ENCODE measurements at regions not wholly inside any gene's neighbourhood (a gene's known extent, or its start where the extent isn't known, plus 50 kb on each side); places are given as distances from the start of the nearest gene placed in this dataset.

DNA sequence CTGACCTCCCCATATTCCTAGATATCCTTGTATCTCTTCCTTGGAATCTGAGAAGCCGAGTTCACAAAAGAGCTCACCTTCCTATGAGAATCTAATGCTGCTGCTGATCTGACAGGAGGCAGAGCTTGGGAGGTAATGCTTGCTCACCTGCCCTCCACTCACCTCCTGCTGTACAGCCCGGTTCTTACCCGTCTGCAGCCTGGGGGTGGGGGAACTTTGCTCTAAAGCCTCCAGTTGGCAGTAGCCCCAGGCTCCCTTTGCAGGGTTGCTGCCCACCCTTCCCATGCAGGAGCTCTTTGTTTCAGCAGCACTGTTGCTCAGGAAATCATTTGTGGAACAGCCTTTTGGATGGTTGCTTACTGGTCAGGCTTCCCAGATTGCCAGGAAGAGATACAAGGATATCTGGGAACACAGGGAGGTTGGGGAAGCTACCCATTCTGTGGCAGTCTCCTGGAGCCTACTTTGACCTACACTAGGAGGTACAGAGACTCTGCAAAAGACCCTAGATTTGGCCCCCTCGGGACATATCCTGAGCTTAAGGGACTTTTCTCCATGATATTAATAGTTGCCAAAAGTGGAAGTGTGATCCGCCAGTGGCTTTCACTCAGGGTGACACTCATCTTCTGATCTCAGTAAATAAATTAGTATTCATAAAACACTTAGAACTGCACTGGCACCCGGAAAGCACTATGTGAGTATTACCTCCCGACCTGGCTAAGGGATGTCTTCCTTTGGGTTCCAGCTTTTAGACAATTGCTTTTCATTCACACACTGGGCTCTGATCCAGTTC lies 363.7 kb upstream of the PODXL start:
- DNase-seq (no peak), ATAC-seq (ENCODE audit: low read depth) (no peak)
- Histone ChIP-seq H3K27ac (ENCODE audit: insufficient read depth, low read length) (no peak overlapping the region), H4K91ac (ENCODE audit: insufficient read depth, low read depth, low read length) (no peak overlapping the region), H3K27me3 (ENCODE audit: control insufficient read depth, insufficient read depth, low read length) (no peaks in the 10 kb centered on the region), H4K8ac (ENCODE audit: low read depth in 2 of 2, low read length in 2 of 2) (no peak overlapping the region), H2BK5ac (ENCODE audit: low read depth, low read length, poor library complexity, severe bottlenecking) (no peak overlapping the region), H3K9me3 (ENCODE audit: control insufficient read depth, insufficient read depth, low read length) (no peaks in the 10 kb centered on the region), H3K14ac (replicated peaks; ENCODE audit: low read depth, low read length) (no peak overlapping the region), H3K36me3 (ENCODE audit: control insufficient read depth, insufficient read depth, low read length) (no peaks in the 10 kb centered on the region), H2BK20ac (ENCODE audit: low read depth, low read length) (no peak overlapping the region), H2AFZ (replicated peaks; ENCODE audit: low read length, poor library complexity) (no peak overlapping the region), H2AK5ac (ENCODE audit: low read depth, low read length) (no peak overlapping the region), H3K4me1 (ENCODE audit: control insufficient read depth, insufficient read depth, low read length) (no peaks in the 10 kb centered on the region), H3K4ac (ENCODE audit: low read depth, low read length) (no peak overlapping the region), H3K9me1 (ENCODE audit: insufficient read depth, low read length) (no peaks in the 10 kb centered on the region), H3K4me3 (ENCODE audit: insufficient read depth, low read depth, low read length) (no peak overlapping the region), H3K9ac (ENCODE audit: low read depth, low read length) (no peak overlapping the region), H2BK15ac (ENCODE audit: low read depth, low read length) (no peak overlapping the region), H2AK9ac (replicated peaks; ENCODE audit: low read depth, low read length, poor library complexity) (no peak overlapping the region), H3K56ac (ENCODE audit: extremely low read depth, insufficient read depth, low read length) (no peak overlapping the region), H3K4me2 (ENCODE audit: low read depth, low read length) (no peak overlapping the region), H4K5ac (ENCODE audit: low read depth, low read length) (no peak overlapping the region), H2BK120ac (ENCODE audit: low read depth, low read length) (no peak overlapping the region), H4K20me1 (ENCODE audit: insufficient read depth, low read length) (no peaks in the 10 kb centered on the region), H3K18ac (ENCODE audit: low read depth, low read length) (no peak overlapping the region), H3K23ac (ENCODE audit: low read depth, low read length) (no peak overlapping the region), H3K79me1 (ENCODE audit: low read depth in 1 of 2, low read length in 2 of 2) (no peaks in the 10 kb centered on the region)
- dilution Hi-C loops (cut with HindIII; ENCODE audit: low sequenced_read_pairs, unreplicated experiment): no loop called here
- ChIA-PET CTCF (no interaction called here), POLR2A (ENCODE audit: unreplicated experiment) (no interaction called here)
- BruUV-seq (replicated peaks): no TSS peak
- TF ChIP-seq MXI1 (IDR thresholded peaks at IDR 0.05; ENCODE audit: borderline replicate concordance, low read depth, low read length): no peak
- no peak for TF ChIP-seq RFX5 (IDR thresholded peaks at IDR 0.05; ENCODE audit: low read depth, low read length)
- TF ChIP-seq, protein P1, sequence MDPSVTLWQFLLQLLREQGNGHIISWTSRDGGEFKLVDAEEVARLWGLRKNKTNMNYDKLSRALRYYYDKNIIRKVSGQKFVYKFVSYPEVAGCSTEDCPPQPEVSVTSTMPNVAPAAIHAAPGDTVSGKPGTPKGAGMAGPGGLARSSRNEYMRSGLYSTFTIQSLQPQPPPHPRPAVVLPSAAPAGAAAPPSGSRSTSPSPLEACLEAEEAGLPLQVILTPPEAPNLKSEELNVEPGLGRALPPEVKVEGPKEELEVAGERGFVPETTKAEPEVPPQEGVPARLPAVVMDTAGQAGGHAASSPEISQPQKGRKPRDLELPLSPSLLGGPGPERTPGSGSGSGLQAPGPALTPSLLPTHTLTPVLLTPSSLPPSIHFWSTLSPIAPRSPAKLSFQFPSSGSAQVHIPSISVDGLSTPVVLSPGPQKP (IDR thresholded peaks at IDR 0.05; ENCODE audit: borderline replicate concordance, low read depth, low read length): no peak
- TF ChIP-seq CEBPB (IDR thresholded peaks at IDR 0.05; ENCODE audit: low read depth, low read length): no peak
- TF ChIP-seq NFE2L2 (IDR thresholded peaks at IDR 0.05; ENCODE audit: low read depth, low read length): no peak
- no peak for TF ChIP-seq MAZ (IDR thresholded peaks at IDR 0.05; ENCODE audit: borderline replicate concordance, low read depth, low read length)
- TF ChIP-seq, protein P2, sequence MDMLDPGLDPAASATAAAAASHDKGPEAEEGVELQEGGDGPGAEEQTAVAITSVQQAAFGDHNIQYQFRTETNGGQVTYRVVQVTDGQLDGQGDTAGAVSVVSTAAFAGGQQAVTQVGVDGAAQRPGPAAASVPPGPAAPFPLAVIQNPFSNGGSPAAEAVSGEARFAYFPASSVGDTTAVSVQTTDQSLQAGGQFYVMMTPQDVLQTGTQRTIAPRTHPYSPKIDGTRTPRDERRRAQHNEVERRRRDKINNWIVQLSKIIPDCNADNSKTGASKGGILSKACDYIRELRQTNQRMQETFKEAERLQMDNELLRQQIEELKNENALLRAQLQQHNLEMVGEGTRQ (IDR thresholded peaks at IDR 0.05; ENCODE audit: low read depth, low read length): no peak
- no peak for TF ChIP-seq RCOR1 (IDR thresholded peaks at IDR 0.05; ENCODE audit: insufficient replicate concordance, low read length)
- TF ChIP-seq, protein P3, sequence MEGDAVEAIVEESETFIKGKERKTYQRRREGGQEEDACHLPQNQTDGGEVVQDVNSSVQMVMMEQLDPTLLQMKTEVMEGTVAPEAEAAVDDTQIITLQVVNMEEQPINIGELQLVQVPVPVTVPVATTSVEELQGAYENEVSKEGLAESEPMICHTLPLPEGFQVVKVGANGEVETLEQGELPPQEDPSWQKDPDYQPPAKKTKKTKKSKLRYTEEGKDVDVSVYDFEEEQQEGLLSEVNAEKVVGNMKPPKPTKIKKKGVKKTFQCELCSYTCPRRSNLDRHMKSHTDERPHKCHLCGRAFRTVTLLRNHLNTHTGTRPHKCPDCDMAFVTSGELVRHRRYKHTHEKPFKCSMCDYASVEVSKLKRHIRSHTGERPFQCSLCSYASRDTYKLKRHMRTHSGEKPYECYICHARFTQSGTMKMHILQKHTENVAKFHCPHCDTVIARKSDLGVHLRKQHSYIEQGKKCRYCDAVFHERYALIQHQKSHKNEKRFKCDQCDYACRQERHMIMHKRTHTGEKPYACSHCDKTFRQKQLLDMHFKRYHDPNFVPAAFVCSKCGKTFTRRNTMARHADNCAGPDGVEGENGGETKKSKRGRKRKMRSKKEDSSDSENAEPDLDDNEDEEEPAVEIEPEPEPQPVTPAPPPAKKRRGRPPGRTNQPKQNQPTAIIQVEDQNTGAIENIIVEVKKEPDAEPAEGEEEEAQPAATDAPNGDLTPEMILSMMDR (conservative IDR thresholded peaks at IDR 0.05; ENCODE audit: low read depth, low read length): no peak
- TF ChIP-seq BHLHE40 (IDR thresholded peaks at IDR 0.05; ENCODE audit: low read depth, low read length): no peak
- in situ Hi-C loops (cut with MboI; ENCODE audit: low sequenced_read_pairs): no loop called here
- intact Hi-C loops (cut with micrococcal nuclease): no loop called here
- WGBS, 2 experiments (ENCODE audit: extremely low coverage in 2 of 2, insufficient read length in 1 of 2): no CpG with 5 or more reads among the region's 7 CpGs

Data from IMR-90 (cell line).